ENCODE measurements at regions not wholly inside any gene's neighbourhood (a gene's known extent, or its start where the extent isn't known, plus 50 kb on each side); places are given as distances from the start of the nearest gene placed in this dataset.
"Not testable (repeated sequence)": the region's sequence is repeated elsewhere in the genome, so short reads cannot be mapped to it uniquely, and the experiment has no call there.

GRCh38 chr1:83440586-83440985 lies 558.3 kb downstream of the TTLL7 start:
- CTCF ChIA-PET, POLR2A ChIA-PET: not testable (repeated sequence)

GRCh38 chr1:83440021-83440420 lies 558.9 kb downstream of the TTLL7 start:
- H3K9me3 Mint-ChIP-seq; H3K4me1 Mint-ChIP-seq; DNase-seq (ENCODE audit: low spot score); H3K4me3 Mint-ChIP-seq; ATAC-seq; CTCF ChIA-PET; H3K27me3 Mint-ChIP-seq (ENCODE audit: low read depth); H3K27ac Mint-ChIP-seq; H3K36me3 Mint-ChIP-seq: not testable (repeated sequence)
- POLR2A ChIA-PET: interaction anchor here (0.6 kb wide), 1 partner anchor 1049 kb away, joined by 3 read pairs; no protein-coding TSS in a partner anchor

More at GRCh38 chr1:83440586-83440985, 558.3 kb downstream of the TTLL7 start:
- H3K36me3 Mint-ChIP-seq; H3K27me3 Mint-ChIP-seq (ENCODE audit: low read depth); ATAC-seq; H3K9me3 Mint-ChIP-seq; H3K4me3 Mint-ChIP-seq; DNase-seq (ENCODE audit: low spot score); H3K4me1 Mint-ChIP-seq; H3K27ac Mint-ChIP-seq: not testable (repeated sequence)

- CTCF ChIA-PET; ATAC-seq; H3K4me3 Mint-ChIP-seq; H3K27ac Mint-ChIP-seq; POLR2A ChIA-PET; H3K27me3 Mint-ChIP-seq (ENCODE audit: low read depth); H3K9me3 Mint-ChIP-seq; H3K4me1 Mint-ChIP-seq; H3K36me3 Mint-ChIP-seq; DNase-seq (ENCODE audit: low spot score): not testable (repeated sequence)
Observed at GRCh38 chr1:83438316-83438715, 560.6 kb downstream of the TTLL7 start.

- H3K4me1 Mint-ChIP-seq, POLR2A ChIA-PET, CTCF ChIA-PET: not testable (repeated sequence)
Observed at GRCh38 chr1:83435336-83435735, 563.6 kb downstream of the TTLL7 start.

GRCh38 chr1:83427566-83427965 lies 571.4 kb downstream of the TTLL7 start:
- DNase-seq (ENCODE audit: low spot score); POLR2A ChIA-PET; H3K4me3 Mint-ChIP-seq; H3K27me3 Mint-ChIP-seq (ENCODE audit: low read depth); ATAC-seq; H3K27ac Mint-ChIP-seq; H3K36me3 Mint-ChIP-seq; H3K9me3 Mint-ChIP-seq; CTCF ChIA-PET; H3K4me1 Mint-ChIP-seq: not testable (repeated sequence)

More at GRCh38 chr1:83435336-83435735, 563.6 kb downstream of the TTLL7 start:
- H3K27ac Mint-ChIP-seq; DNase-seq (ENCODE audit: low spot score); H3K27me3 Mint-ChIP-seq (ENCODE audit: low read depth); H3K9me3 Mint-ChIP-seq; H3K4me3 Mint-ChIP-seq; ATAC-seq; H3K36me3 Mint-ChIP-seq: not testable (repeated sequence)

- not testable (repeated sequence) for DNase-seq (ENCODE audit: low spot score); H3K9me3 Mint-ChIP-seq; H3K27me3 Mint-ChIP-seq (ENCODE audit: low read depth)
Observed at GRCh38 chr1:83423382-83423781, 575.5 kb downstream of the TTLL7 start.

GRCh38 chr1:83418558-83418957 lies 580.4 kb downstream of the TTLL7 start:
- DNase-seq (ENCODE audit: low spot score) (no peak), ATAC-seq (no peak)
- H3K4me3 Mint-ChIP-seq: no peak overlapping the region
- no peaks in the 10 kb centered on the region for H3K36me3 Mint-ChIP-seq
- no peaks in the 10 kb centered on the region; the same call in 1 of the 2 replicates for H3K9me3 Mint-ChIP-seq
- ChIA-PET CTCF (no interaction called here), POLR2A (no interaction called here)
- no peak overlapping the region for H3K27ac Mint-ChIP-seq
- peaks cover 6% of the 10 kb centered on the region for H3K4me1 Mint-ChIP-seq
- no peaks in the 10 kb centered on the region for H3K27me3 Mint-ChIP-seq (ENCODE audit: low read depth)
- TF ChIP-seq FOXJ3 (CRISPR knock-in tag; IDR thresholded peaks at IDR 0.05; ENCODE audit: borderline replicate concordance) (no peak), PREB (CRISPR knock-in tag; IDR thresholded peaks at IDR 0.05; ENCODE audit: borderline replicate concordance) (no peak), NR2C2 (CRISPR knock-in tag; IDR thresholded peaks at IDR 0.05) (no peak), ATF2 (CRISPR knock-in tag; IDR thresholded peaks at IDR 0.05; ENCODE audit: borderline replicate concordance, low read depth) (no peak), KAT7 (CRISPR knock-in tag; IDR thresholded peaks at IDR 0.05; ENCODE audit: borderline replicate concordance) (no peak), ZNF121 (CRISPR knock-in tag; IDR thresholded peaks at IDR 0.05) (no peak), SOX15 (CRISPR knock-in tag; IDR thresholded peaks at IDR 0.05) (no peak), NFYB (CRISPR knock-in tag; conservative IDR thresholded peaks at IDR 0.05; ENCODE audit: low read depth) (no peak), USF1 (CRISPR knock-in tag; IDR thresholded peaks at IDR 0.05) (no peak), USF2 (CRISPR knock-in tag; IDR thresholded peaks at IDR 0.05) (no peak), ELF4 (CRISPR knock-in tag; IDR thresholded peaks at IDR 0.05; ENCODE audit: low read depth) (no peak), AR (CRISPR knock-in tag; IDR thresholded peaks at IDR 0.05) (no peak)

More at GRCh38 chr1:83423382-83423781, 575.5 kb downstream of the TTLL7 start:
- H3K36me3 Mint-ChIP-seq, POLR2A ChIA-PET, H3K27ac Mint-ChIP-seq, H3K4me1 Mint-ChIP-seq, CTCF ChIA-PET, H3K4me3 Mint-ChIP-seq, ATAC-seq: not testable (repeated sequence)
